ENCODE measurements at regions not wholly inside any gene's neighbourhood (a gene's known extent, or its start where the extent isn't known, plus 50 kb on each side); places are given as distances from the start of the nearest gene placed in this dataset.
A peak's percentile ranks its signal among the peaks of the same experiment; 100 is the strongest.
"Not testable (repeated sequence)": the region's sequence is repeated elsewhere in the genome, so short reads cannot be mapped to it uniquely, and the experiment has no call there.

DNA sequence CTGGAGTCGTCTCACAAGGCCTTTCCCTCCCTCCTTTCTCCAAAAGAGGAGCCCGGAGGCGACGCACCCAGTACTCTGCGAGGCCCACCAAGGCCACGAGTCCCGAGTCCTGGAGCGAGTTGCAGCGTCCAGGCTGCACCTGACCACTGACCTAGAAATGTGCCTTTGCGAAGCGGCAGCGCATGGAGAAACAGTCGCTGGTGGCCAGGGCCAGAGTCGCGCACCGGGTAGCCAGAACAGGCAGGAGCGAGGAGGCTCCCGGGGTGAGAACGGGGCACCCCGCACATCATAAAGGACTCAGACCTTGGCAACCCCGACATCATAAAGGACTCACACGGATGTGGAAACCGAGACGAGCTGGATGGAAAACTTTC is 318.4 kb downstream of the FAM72C start:
- CTCF ChIA-PET = no interaction called here
- Histone ChIP-seq H3K36me3 (ENCODE audit: control insufficient read depth in 4 of 4, insufficient read depth in 4 of 4, low read length in 3 of 4) (no peaks in the 10 kb centered on the region), H3K4me3 (ENCODE audit: control insufficient read depth in 1 of 7, extremely low read depth in 1 of 7, insufficient read depth in 4 of 7, low read depth in 2 of 7, low read length in 6 of 7) (no peak overlapping the region), H3K27me3 (replicated peaks in 2 of 5; ENCODE audit: control insufficient read depth in 4 of 5, insufficient read depth in 5 of 5, low read length in 4 of 5) (peaks cover 0 to 61% (median 10%) of the 10 kb centered on the region in 5 experiments), H3K4me1 (ENCODE audit: control extremely low read depth in 1 of 4, control insufficient read depth in 4 of 4, insufficient read depth in 4 of 4, low read length in 3 of 4) (no peaks in the 10 kb centered on the region), H3K27ac (ENCODE audit: insufficient read depth in 1 of 2, low read depth in 1 of 2, low read length in 2 of 2, poor library complexity in 1 of 2, severe bottlenecking in 2 of 2) (no peak overlapping the region), H3K9me3 (ENCODE audit: control extremely low read depth in 1 of 5, control insufficient read depth in 4 of 5, insufficient read depth in 2 of 5, low read depth in 1 of 5, low read length in 4 of 5) (peaks cover 0 to 48% (median 4%) of the 10 kb centered on the region in 5 experiments)
- no peak for DNase-seq
- WGBS (ENCODE audit: insufficient coverage) = 29% methylated on average over 15 of the region's 24 CpGs
- POLR2A ChIA-PET = no interaction called here

DNA sequence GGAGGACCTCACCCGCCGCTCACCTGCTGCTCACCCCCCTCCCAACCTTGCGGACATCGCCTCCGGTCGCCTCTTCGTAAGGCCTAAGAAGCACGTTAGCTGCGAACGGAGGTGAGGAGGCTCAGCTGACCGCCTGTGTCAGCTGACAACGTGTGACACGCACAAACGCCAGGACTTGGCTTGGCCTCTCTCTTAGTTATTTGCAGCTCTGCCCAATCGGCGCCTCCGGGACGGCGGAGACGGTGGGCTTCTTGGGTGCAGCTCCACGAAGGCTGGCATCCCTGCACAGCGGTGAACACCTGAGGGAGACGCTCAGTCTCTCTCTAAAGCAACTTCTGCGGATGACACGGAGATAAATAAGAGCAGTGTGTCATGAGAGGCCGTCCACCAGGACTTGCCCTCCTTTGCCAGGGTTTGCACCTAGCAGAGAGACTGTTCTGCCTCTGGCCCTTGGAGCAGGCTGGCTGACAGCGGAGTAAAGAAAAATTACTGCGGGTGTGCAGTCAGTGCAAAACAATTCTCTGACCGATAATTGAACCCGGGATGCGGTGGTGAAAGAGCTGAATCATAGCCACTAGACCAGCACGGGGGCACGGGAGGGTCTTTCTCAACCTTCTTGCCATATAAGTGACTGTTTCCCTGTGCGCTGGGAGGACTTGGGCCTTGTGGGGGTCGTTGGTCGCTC is 318.9 kb downstream of the FAM72C start:
- WGBS (ENCODE audit: insufficient coverage) = 39% methylated on average over 12 of the region's 36 CpGs
- POLR2A ChIA-PET = no interaction called here
- Histone ChIP-seq H3K27me3 (replicated peaks in 2 of 5; ENCODE audit: control insufficient read depth in 4 of 5, insufficient read depth in 5 of 5, low read length in 4 of 5) (peaks cover 0 to 61% (median 10%) of the 10 kb centered on the region in 5 experiments), H3K36me3 (ENCODE audit: control insufficient read depth in 4 of 4, insufficient read depth in 4 of 4, low read length in 3 of 4) (no peaks in the 10 kb centered on the region), H3K9me3 (ENCODE audit: control extremely low read depth in 1 of 5, control insufficient read depth in 4 of 5, insufficient read depth in 2 of 5, low read depth in 1 of 5, low read length in 4 of 5) (peaks cover 0 to 48% (median 4%) of the 10 kb centered on the region in 5 experiments), H3K27ac (ENCODE audit: insufficient read depth in 1 of 2, low read depth in 1 of 2, low read length in 2 of 2, poor library complexity in 1 of 2, severe bottlenecking in 2 of 2) (no peak overlapping the region), H3K4me1 (ENCODE audit: control extremely low read depth in 1 of 4, control insufficient read depth in 4 of 4, insufficient read depth in 4 of 4, low read length in 3 of 4) (no peaks in the 10 kb centered on the region), H3K4me3 (ENCODE audit: control insufficient read depth in 1 of 7, extremely low read depth in 1 of 7, insufficient read depth in 4 of 7, low read depth in 2 of 7, low read length in 6 of 7) (no peak overlapping the region)
- no peak for DNase-seq
- CTCF ChIA-PET = no interaction called here

DNA sequence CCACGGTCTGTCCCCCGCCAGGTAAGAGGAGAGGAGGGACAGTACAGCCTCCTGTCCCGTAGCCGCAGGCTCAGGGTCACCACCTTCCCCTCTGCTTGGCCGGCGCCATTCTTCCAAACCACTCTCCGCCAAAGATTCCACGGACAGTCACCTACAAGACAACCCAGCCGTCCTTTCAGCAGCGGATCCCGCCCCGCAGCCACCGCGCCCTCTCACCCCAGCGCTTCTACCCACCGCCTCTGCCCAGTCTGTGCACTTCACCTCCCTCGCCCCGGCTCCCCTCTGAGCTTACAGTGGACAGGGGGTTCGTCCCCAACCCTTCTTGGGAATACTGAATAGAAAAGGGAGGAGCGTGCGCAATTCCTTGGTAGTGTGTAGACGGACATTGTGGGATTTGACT is 319.6 kb downstream of the FAM72C start:
- WGBS (ENCODE audit: insufficient coverage) = no CpG with 5 or more reads among the region's 22 CpGs
- POLR2A ChIA-PET = no interaction called here
- H3K27me3 ChIP-seq (replicated peaks in 2 of 5; ENCODE audit: control insufficient read depth in 4 of 5, insufficient read depth in 5 of 5, low read length in 4 of 5) = peaks cover 0 to 61% (median 10%) of the 10 kb centered on the region in 5 experiments
- no peaks in the 10 kb centered on the region for H3K36me3 ChIP-seq (ENCODE audit: control insufficient read depth in 4 of 4, insufficient read depth in 4 of 4, low read length in 3 of 4)
- H3K4me1 ChIP-seq (ENCODE audit: control extremely low read depth in 1 of 4, control insufficient read depth in 4 of 4, insufficient read depth in 4 of 4, low read length in 3 of 4) = no peaks in the 10 kb centered on the region
- H3K4me3 ChIP-seq (ENCODE audit: control insufficient read depth in 1 of 7, extremely low read depth in 1 of 7, insufficient read depth in 4 of 7, low read depth in 2 of 7, low read length in 6 of 7) = no peak overlapping the region
- CTCF ChIA-PET = no interaction called here
- H3K9me3 ChIP-seq (ENCODE audit: control extremely low read depth in 1 of 5, control insufficient read depth in 4 of 5, insufficient read depth in 2 of 5, low read depth in 1 of 5, low read length in 4 of 5) = peaks cover 0 to 48% (median 4%) of the 10 kb centered on the region in 5 experiments
- no peak for DNase-seq
- no peak overlapping the region for H3K27ac ChIP-seq (ENCODE audit: insufficient read depth in 1 of 2, low read depth in 1 of 2, low read length in 2 of 2, poor library complexity in 1 of 2, severe bottlenecking in 2 of 2)

DNA sequence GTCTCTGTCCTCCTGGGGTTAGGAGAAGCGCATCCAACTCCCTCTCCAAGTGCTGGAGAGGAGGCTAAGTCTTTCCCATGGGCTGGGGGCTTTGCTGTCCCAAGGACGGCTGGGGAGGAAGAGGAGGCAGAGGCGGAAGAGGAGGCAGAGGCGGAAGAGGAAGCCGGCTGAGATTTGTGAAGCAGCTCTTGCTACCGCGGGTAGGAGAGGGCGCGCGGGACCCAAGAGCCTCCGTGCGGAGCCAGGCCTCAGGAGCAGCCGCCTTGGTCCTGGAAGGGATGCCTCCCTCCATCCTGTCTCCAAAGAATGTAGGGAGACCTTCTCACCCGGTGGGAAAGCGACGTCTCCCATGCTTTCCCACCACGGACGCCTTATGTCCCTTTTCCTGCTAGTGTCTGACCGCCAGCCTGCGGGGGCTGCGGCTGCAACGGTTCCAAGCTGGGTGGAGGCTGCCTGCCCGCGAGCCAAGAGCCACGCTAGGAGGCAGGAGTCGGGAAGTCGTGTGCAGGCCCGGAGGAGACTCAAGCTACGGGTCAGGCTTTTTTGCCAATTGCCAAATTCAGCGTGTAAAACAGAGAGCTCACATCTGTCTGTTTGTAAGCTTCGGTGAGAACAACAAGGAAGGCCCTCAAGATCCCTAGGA is 320.3 kb downstream of the FAM72C start:
- CTCF ChIA-PET = no interaction called here

DNA sequence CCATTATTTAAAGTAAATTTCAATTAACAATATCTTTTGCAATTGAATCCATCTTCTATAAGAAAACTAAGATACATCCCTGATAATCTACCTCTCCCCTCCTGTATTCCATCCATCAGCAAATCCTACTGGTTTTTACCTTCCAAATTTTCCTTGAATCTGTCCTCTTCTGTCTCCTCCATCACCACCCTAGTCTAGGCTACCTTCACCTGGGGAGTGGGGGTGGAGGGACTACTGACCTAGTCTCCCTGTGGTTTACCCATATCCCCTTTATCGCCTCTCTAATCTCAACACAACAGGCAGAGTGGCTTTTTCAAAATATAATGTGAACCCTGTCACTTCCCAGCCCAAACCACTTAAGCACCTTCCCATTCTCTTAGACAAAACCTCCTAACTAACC is 327.8 kb downstream of the FAM72C start:
- H3K9me3 ChIP-seq (ENCODE audit: control extremely low read depth in 1 of 5, control insufficient read depth in 4 of 5, insufficient read depth in 2 of 5, low read depth in 1 of 5, low read length in 4 of 5); POLR2A ChIA-PET; H3K36me3 ChIP-seq (ENCODE audit: control insufficient read depth in 4 of 4, insufficient read depth in 4 of 4, low read length in 3 of 4); H3K4me3 ChIP-seq (ENCODE audit: control insufficient read depth in 1 of 7, extremely low read depth in 1 of 7, insufficient read depth in 4 of 7, low read depth in 2 of 7, low read length in 6 of 7); H3K4me1 ChIP-seq (ENCODE audit: control extremely low read depth in 1 of 4, control insufficient read depth in 4 of 4, insufficient read depth in 4 of 4, low read length in 3 of 4); CTCF ChIA-PET; H3K27ac ChIP-seq (ENCODE audit: insufficient read depth in 1 of 2, low read depth in 1 of 2, low read length in 2 of 2, poor library complexity in 1 of 2, severe bottlenecking in 2 of 2): not testable (repeated sequence)
- H3K27me3 ChIP-seq (replicated peaks in 2 of 5; ENCODE audit: control insufficient read depth in 4 of 5, insufficient read depth in 5 of 5, low read length in 4 of 5) = peaks cover 0 to 42% (median 0%) of the 10 kb centered on the region in 5 experiments
- no CpG with 5 or more reads among the region's 1 CpG for WGBS (ENCODE audit: insufficient coverage)
- peak in 1 of 3 donors; percentile 6 for DNase-seq

More for the DNA sequence above, 320.3 kb downstream of the FAM72C start:
- POLR2A ChIA-PET = no interaction called here
- no peak overlapping the region for H3K4me3 ChIP-seq (ENCODE audit: control insufficient read depth in 1 of 7, extremely low read depth in 1 of 7, insufficient read depth in 4 of 7, low read depth in 2 of 7, low read length in 6 of 7)
- no peak overlapping the region for H3K27ac ChIP-seq (ENCODE audit: insufficient read depth in 1 of 2, low read depth in 1 of 2, low read length in 2 of 2, poor library complexity in 1 of 2, severe bottlenecking in 2 of 2)
- H3K9me3 ChIP-seq (ENCODE audit: control extremely low read depth in 1 of 5, control insufficient read depth in 4 of 5, insufficient read depth in 2 of 5, low read depth in 1 of 5, low read length in 4 of 5) = peaks cover 0 to 48% (median 4%) of the 10 kb centered on the region in 5 experiments
- no peak for DNase-seq
- H3K4me1 ChIP-seq (ENCODE audit: control extremely low read depth in 1 of 4, control insufficient read depth in 4 of 4, insufficient read depth in 4 of 4, low read length in 3 of 4) = no peaks in the 10 kb centered on the region
- peaks cover 0 to 61% (median 10%) of the 10 kb centered on the region in 5 experiments for H3K27me3 ChIP-seq (replicated peaks in 2 of 5; ENCODE audit: control insufficient read depth in 4 of 5, insufficient read depth in 5 of 5, low read length in 4 of 5)
- H3K36me3 ChIP-seq (ENCODE audit: control insufficient read depth in 4 of 4, insufficient read depth in 4 of 4, low read length in 3 of 4) = no peaks in the 10 kb centered on the region
- WGBS (ENCODE audit: insufficient coverage) = 24% methylated on average over 5 of the region's 31 CpGs

DNA sequence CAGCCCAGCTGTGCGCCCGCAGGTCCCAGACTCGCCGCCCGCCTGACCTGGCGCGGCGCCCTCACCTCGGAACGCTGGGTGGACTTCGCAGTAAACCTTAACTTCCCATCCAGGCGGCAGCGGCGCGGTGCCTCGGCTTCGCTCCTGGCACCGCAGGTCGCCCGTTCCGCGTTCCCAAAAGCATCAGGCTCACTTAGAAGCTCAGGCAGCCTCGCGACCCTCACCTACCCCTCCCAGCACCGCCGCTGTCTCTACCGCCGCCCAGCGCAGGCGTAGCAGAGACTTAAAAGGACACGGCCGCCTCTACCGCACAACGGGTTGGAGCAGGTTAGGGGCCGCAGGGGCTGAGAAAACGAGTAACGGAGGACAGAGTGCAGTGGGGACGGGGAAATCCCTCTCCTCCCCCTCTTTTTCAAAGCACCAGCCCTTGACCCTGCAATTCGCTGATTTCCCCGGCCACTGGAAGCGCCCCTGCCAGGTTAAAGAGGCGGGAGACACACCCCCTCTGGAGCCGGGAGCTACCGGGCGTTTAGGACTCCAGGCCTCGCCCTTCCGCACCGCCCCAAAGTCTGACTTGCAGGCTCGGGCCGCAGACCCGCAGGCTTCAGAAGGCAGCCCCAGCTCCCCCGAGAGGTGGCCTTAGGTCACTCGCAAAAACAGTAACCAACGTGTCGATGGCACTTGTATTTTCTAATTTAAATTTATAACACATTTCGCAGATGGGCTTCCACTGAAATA is 328.5 kb downstream of the FAM72C start:
- Histone ChIP-seq H3K36me3 (ENCODE audit: control insufficient read depth in 4 of 4, insufficient read depth in 4 of 4, low read length in 3 of 4) (no peaks in the 10 kb centered on the region), H3K4me3 (ENCODE audit: control insufficient read depth in 1 of 7, extremely low read depth in 1 of 7, insufficient read depth in 4 of 7, low read depth in 2 of 7, low read length in 6 of 7) (no peak overlapping the region), H3K4me1 (ENCODE audit: control extremely low read depth in 1 of 4, control insufficient read depth in 4 of 4, insufficient read depth in 4 of 4, low read length in 3 of 4) (peaks cover 0 to 2% (median 0%) of the 10 kb centered on the region in 4 experiments), H3K9me3 (ENCODE audit: control extremely low read depth in 1 of 5, control insufficient read depth in 4 of 5, insufficient read depth in 2 of 5, low read depth in 1 of 5, low read length in 4 of 5) (peaks cover 0 to 7% (median 0%) of the 10 kb centered on the region in 5 experiments), H3K27ac (ENCODE audit: insufficient read depth in 1 of 2, low read depth in 1 of 2, low read length in 2 of 2, poor library complexity in 1 of 2, severe bottlenecking in 2 of 2) (no peak overlapping the region), H3K27me3 (replicated peaks in 2 of 5; ENCODE audit: control insufficient read depth in 4 of 5, insufficient read depth in 5 of 5, low read length in 4 of 5) (peaks cover 0 to 37% (median 0%) of the 10 kb centered on the region in 5 experiments)
- POLR2A ChIA-PET = no interaction called here
- CTCF ChIA-PET = no interaction called here
- 7% methylated on average over 27 of the region's 56 CpGs for WGBS (ENCODE audit: insufficient coverage)
- no peak for DNase-seq

DNA sequence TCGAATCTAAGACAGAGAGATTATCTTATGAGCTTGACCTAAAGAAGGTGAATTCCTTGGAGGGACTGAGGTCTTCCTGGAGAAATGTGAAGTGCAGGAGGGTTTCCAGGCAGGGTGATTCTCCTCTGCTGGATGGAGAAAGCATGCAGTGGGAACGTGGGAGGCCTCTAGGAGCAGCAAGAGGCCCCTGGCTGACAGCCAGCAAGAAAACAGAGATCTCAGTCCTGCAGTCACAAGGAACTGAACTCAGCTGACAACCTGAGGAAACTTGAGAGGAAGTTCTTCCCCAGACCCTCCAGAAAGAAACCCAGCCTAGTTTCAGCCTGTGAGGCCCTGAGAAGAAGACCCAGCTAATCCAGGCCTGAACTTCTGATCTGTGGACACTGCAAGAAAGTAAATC is 345.9 kb downstream of the FAM72C start:
- no peaks in the 10 kb centered on the region for H3K4me1 ChIP-seq (ENCODE audit: control extremely low read depth in 1 of 4, control insufficient read depth in 4 of 4, insufficient read depth in 4 of 4, low read length in 3 of 4)
- WGBS (ENCODE audit: insufficient coverage) = 80% methylated on average over 1 of the region's 2 CpGs
- H3K4me3 ChIP-seq (ENCODE audit: control insufficient read depth in 1 of 7, extremely low read depth in 1 of 7, insufficient read depth in 4 of 7, low read depth in 2 of 7, low read length in 6 of 7) = no peak overlapping the region
- H3K27me3 ChIP-seq (replicated peaks in 2 of 5; ENCODE audit: control insufficient read depth in 4 of 5, insufficient read depth in 5 of 5, low read length in 4 of 5) = peaks cover 0 to 2% (median 0%) of the 10 kb centered on the region in 5 experiments
- H3K9me3 ChIP-seq (ENCODE audit: control extremely low read depth in 1 of 5, control insufficient read depth in 4 of 5, insufficient read depth in 2 of 5, low read depth in 1 of 5, low read length in 4 of 5) = no peaks in the 10 kb centered on the region
- CTCF ChIA-PET = no interaction called here
- no peak overlapping the region for H3K27ac ChIP-seq (ENCODE audit: insufficient read depth in 1 of 2, low read depth in 1 of 2, low read length in 2 of 2, poor library complexity in 1 of 2, severe bottlenecking in 2 of 2)
- DNase-seq = no peak
- POLR2A ChIA-PET = no interaction called here
- no peaks in the 10 kb centered on the region for H3K36me3 ChIP-seq (ENCODE audit: control insufficient read depth in 4 of 4, insufficient read depth in 4 of 4, low read length in 3 of 4)

Data from common myeloid progenitor, CD34-positive (primary cell).